GM18519 (cell line): ENCODE measurements at regions not wholly inside any gene's neighbourhood (a gene's known extent, or its start where the extent isn't known, plus 50 kb on each side); places are given as distances from the start of the nearest gene placed in this dataset.
"Not testable (repeated sequence)": the region's sequence is repeated elsewhere in the genome, so short reads cannot be mapped to it uniquely, and the experiment has no call there.

ENCODE experiments used
- ATAC-seq: cut with Tn5 transposase; IDR thresholded peaks from one replicate; pipeline ENCODE4 v1.9.1; 2021; ENCODE audit warnings: mild to moderate bottlenecking, moderate library complexity; ENCODE audit not compliant: unreplicated experiment, low FRiP score

DNA sequence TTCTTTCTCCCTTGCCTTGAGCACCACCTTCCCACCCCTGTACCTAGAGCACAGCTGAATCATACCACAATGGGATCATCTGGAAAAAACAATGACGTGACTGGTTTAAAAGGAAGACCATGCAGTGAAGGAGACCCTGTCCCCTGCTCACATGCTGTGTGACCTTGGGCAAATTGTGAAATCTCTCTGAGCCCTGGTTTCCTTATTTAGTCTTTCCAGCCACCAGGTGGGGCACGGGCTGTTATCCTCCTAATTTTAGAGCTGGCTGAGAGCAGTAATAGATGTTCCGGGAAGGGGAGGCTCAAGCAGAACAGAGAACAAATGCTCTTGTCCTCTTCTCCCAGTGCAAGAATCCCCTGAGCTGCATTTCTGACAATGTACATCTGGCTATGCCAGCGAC lies 198.3 kb downstream of the RPS24 start:
- no peak for ATAC-seq

DNA sequence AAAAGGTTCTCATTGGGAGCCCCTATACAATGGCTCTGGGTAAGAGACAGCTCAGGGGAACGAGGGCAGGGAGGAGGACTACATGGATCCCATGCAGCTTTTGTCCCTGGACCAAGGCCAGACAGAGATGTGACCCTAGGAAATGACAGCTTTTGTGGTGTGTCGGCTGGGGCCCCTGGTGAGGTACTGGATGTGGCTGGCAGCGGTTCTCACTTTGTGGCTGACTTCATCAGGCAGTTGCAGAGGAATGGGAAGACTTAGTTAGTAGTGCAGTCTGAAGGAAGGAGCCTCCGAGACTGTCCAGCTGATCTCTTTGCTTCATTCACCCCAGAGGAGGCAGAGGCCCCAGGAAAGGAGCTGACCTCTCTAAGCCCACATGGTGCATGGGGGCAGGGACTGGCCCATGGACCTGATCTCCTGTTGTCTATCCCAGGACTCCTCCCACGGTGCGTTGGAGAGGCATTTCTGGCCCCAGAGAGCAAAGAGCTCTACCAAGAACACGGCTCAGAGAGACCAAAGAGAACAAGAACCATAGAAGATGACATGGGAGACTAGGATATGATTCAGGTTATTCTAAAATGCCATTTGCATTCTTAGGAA lies 202.9 kb downstream of the RPS24 start:
- no peak for ATAC-seq

DNA sequence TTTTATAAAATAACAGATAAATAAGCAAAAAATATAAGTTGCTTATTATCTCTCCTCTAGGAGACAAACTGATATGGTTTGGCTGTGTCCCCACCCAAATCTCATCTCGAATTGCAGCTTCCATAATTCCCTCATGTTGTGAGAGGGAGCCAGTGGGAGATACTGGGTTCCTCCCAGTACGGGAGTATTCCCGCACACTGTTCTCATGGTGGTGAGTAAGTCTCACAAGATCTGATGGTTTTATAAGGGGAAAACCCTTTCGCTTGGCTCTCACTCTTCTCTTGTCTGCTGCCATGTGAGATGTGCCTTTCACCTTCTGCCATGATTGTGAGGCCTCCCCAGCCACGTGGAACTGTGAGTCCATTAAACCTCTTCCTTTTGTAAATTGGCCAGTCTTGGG lies 204.3 kb downstream of the RPS24 start:
- ATAC-seq, result not testable (repeated sequence)

DNA sequence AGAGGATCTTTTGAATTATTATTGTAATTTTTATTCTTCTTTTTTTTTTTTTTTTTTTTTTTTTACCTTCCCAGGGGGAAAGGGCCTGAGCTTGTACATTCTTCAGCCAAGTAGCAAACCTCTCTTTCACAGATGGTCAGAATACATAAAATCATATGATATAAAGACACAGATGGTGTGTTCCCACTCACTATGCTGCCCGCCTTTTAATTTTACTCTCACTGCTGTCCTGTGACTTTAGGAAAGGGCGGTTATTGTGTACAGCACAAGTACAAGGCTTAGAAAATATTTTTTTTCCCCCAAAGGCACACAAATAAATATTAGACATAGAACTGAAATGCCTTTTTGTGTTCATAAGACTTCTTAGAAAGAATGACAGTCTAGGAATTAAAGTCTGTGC lies 213.6 kb downstream of the RPS24 start:
- ATAC-seq, result no peak

DNA sequence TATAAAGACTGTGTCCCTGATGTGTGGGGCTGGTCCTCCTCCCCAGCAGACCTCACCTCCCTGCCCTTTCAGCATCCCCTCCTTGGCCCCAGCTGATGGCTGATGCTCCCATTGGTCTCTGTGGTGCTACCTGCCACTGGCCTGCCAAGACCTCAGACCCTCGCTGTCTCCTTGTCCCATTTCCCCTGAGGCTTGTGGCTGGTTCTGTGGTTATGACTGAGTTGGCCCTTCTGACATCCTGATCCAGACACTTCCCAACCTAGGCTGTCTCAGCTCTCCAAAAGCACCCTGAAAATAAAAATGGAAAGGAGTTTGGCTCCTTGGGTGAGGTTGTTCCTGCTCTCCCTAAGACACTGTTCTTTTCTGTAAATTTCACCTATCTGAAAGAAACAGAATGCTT lies 214.2 kb downstream of the RPS24 start:
- no peak for ATAC-seq

DNA sequence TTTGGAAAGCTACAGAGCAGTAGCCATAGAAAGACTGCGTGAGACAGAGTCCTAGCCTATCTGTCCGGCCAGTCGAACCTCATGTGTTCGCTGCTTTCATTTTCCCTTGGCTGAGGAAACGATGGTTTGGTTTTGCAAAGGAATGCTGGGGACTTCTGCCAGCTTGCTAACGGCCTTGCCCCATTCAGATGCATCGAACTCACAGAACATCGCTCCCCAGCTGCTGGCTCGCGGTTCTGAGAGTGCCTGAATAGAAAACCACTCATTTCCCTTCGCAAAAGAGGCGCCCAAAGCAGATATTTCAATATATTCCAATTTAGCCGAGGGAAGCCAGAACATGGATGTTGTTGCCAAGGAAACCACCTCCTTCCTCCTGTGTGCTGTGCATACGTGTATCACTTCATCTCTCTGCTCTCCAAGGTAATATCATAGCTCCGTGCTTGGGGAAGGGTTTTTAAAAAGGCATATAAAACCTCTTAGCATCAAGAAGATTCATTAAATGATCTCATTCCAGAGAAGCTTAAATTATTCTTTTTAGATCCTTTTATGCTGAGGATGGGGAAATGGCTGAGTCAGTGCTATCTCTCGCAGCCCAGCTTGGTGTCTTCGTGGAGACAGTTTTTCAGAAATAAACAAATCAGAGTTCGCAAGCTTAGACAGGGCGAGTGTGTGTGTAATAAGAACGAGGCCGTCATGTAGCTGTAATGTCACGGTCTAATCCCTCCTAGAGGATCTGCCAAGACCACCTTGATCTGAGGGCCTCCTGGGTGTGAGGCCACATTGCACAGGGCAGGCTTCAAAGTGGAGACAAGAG lies 215.2 kb downstream of the RPS24 start:
- ATAC-seq, result no peak

DNA sequence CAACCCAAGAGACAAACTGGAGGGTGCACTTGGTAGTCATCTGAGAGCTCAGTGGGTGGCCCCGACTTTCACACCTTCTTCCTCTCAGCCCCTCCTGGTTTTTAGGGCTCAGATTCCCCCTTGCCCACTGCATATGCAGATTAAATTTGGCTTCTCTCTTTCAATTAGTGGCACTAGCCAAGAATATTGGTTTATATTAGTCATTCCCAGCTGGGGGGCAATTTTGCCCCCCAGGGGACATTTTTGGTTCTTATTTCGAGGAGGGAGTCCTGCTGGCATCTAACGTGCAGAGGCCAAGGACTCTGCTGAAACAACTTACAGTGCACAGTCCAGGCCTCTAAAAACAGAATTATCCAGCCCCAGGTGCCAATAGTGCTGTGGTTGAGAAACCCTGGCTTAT lies 216.0 kb downstream of the RPS24 start:
- ATAC-seq, result no peak

DNA sequence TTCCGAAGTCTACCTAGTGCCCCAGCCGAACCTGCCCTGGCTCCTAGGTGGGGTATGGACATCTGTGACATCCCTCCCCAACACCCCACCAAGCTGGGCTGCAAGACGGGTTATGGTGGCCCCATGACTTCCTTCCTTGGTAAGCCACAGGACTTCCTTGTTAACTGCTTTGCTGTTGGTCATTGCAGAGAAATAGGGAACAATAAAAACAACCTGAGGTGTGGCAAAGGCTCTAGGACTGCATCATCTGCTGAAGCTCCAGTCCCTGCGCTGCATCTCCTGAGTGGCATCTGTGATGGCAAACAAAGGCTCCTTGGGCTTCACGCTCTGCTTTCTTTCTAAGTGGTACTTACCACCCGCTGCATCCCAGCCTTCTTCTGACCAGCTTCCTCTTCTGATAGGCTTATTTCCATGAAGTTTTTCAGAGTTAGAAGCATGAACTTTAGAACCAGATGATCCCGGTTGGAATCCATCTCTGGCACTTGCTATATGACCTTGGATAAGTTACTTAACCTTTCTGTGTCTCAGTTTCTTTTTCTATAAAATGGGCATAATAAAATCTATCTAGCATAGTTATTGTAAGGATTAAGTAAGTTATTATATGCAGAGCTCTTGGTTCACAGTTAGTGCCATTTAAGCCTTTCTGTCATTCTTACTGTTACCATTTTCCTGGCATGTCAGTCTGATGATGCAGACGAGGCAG lies 216.8 kb downstream of the RPS24 start:
- no peak for ATAC-seq

DNA sequence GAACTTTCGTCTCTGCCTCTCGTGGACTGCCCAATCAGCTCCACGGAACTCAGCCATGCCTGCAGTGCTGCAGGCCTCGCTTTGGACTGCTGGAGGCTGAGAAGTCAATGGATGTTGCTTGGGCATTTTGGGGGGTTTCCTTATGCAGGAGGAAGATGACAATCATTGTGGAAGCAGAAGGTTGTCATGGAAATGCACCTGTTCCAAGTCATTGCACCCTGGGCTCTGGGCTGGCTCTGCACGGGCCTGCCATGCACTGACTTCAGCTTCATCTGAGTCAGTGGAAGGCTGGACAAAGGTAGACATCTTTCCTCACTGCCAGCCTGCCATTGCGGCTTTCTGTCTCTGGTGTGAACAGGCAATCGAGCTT lies 217.3 kb downstream of the RPS24 start:
- ATAC-seq, result no peak

DNA sequence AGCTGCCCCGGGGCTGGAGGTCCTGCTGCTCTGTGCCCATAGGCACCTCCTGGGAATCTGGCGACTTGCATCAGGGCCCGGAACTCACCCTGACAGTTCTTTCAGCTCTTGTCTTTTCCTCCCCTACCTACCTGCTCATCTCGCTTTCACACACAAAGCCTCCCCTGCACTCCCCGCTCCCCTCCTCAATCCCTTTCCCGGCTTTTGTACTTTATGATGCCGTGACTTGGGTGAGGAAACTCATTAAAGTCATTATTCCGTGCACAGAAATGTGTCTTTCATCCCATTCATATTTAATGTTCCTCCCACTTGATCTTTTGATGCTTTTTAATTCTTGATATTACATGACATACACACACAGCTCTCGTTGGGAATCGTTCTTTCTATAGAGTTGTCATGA lies 218.6 kb downstream of the RPS24 start:
- no peak for ATAC-seq

DNA sequence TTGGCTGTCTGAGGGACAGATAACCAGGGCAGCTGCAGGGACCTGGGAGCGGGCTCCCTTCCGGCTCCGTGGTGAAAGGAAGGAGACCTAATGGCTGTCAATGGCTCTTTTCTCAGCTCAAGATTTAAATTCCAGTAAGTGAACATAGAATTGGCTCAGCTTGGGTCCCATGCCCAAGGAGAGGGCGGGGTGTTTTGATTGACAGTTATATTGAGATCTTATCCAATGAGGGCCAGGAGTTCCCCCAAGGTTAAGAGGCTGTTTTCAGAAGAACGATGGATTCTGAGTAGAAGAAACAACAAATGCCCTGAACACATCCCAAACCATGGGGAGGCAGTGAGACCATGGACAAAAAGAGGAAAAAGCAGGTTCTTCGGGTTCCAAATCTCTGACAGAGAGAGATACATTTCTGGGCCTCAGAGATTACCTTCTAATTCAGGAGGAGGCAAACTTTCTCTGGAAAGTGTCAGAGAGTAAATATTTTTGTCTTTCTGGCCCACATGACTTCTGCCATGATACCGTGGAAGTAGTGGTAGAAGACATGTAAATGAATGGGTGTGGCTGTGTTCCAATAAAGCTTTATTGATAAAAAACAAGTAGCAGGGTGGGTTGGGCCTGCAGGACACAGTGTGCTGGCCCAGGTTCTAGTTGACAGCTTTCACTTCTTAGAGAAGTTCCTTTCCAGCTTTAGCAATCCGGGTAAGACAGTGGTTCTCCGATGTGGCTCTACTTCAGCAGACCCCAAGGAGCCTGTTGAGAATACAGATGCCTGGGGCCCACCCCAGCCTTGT lies 219.6 kb downstream of the RPS24 start:
- no peak for ATAC-seq

DNA sequence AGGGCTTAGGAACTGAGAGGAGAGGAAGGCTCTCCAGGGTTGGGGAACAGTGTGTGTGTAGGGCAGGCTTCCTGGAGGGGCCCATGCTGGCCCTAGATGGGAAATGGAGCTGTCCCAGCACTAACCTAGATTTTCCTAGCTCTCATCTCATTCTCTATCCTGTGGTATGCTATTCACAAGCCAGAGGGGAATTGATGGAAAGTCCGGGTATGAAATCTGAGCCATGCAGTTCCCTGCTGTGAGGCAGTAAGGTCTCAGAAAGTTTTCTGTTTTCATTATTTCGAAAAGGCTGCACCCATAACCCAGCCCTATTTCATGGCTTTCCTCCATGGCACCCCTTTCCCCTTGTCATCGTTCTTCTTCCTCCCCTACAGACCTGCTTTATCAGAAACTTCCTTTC lies 220.3 kb downstream of the RPS24 start:
- ATAC-seq, result no peak

DNA sequence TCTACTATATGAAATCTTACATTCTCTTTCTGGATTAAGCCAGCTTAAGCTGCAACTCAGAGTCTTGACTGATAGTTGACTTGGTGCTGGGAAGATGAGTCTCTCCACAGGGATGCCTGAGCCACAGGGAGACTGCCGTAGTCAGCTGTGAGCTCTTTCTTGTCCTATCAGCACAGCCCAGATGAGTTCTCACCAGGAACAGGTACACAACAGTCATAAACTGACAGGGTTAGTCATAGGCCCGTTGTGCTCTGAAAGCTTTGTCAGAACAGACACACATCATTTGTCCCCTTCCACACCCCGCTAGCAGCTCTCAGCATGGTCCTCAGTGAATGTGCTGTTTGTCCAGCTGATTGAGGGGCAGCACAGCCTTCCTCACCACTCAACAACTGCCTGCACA lies 221.6 kb downstream of the RPS24 start:
- no peak for ATAC-seq

DNA sequence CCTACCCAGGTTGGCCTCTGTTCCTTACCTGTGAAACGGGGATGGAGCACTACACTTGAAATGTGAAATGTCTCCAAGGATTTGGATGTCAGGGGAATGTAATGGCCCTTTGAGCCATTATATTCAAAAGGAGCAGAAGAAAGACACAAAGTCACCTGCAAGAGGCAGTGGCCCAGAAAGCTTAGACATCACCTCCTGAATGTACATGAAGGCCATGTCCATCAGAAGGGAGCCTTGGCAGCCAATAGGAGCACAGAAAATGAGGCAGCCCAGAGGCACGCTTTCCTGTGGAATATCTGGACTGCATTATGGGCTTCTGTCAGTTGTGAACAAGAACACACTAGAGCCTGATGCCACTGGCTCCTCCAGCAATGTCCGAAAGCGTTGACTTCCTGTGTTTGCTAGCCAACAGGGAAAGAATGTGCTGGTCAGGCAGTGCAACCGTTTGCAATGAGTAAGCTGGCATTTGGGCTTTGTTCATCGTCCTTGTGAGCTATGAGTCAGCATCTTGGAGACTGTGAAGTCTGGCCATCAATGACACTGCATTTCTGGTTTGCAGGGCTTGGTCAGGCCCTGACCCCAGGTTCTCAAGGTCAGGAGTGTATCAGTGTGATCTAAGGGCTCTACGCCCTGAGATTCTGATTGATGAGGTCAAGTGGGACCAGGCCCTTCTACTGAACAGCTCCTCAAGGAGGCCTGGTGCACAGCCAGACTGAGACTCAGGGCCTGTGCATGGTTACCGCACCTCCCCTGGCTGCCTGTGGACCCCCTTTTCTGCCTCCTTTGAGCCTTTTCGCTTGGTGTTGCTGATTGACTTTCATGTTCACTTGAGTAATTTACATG lies 222.4 kb downstream of the RPS24 start:
- ATAC-seq, result no peak

DNA sequence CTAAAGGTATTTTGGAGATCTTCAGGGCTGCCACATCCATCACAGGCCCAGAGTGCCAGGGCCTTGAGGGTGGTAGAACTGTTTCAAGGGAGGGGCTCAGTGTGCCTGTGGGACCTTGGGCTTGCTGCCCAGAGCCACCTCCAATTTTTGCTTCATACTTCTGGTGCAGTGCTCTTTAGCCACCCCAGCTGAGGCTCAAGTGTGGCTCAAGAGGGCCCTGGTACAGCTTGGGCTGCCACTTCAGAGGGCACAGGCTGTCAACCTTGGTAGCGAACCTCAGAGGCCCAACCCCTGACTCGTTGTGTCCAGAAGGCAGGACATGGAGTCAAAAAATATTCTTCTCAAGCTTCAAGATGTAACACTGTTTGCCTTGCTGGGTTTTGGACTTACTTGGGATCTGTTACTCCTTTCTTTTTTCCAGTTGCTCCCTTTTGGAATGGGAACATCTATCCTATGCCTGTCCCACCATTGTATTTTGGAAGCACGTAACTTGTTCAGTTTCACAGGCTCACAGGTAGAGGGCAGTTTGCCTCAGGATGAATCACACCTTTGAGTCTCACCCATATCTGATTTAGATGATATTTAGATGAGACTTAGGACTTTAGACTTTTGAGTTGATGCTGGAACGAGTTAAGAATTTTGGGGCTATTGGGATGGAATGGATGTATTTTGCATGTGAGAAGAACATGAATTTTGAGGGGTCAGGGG lies 224.8 kb downstream of the RPS24 start:
- no peak for ATAC-seq

DNA sequence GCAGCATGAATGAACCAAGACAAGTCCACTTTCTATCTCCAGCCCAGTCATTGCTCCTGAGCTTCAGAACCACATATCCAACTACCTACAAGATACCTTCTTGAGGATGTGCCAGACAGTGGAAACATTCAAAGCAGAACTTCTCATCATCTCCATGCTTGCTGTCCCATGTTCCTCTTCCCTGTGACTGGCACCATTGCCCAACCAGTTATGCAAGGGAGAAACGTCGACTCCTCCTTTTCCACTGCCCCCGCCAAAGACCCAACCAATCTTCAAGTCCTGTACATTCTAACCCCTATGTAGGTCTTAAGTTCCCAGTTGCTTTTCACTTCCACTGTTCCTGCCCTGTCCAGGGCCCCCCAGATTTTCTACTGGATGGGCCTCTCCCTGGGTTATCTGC lies 225.7 kb downstream of the RPS24 start:
- ATAC-seq, result no peak

DNA sequence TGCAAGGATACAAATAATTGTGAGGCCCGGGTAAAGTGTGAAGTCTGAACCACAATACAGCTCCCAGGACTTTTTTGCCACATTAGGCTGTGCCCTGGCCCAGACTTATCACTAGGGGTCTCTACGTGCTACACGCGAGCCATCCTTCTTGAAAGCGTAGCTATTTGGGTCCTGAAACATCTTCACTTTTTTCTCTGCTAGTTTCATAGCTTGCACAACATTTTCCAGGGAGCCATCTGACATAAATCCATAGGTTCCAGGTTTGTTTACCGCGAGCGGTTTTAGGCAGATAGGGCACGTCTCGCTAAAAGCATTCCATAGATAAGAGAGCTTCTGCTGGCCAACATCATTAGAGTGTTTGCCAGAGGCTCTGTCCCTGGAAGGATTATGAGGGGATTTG lies 226.5 kb downstream of the RPS24 start:
- no peak for ATAC-seq

DNA sequence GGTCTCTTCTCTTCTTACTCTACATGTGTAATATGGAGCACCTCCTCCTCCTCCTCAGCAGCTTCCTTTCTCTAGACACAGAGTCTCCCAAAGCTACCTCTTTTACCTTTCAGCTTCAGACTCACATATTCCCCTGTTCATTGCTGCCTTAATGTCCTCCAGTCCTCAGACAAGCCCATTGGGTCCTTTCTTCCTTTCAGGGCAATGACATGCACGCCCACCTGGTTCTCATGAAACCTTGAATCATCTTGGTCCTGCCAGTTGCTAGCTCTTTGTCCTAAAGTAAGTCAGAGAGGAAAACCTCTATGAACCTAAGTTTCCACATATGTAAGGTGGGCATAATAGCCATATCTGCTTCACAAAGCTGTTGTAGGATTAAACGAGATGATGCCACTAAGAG lies 227.0 kb downstream of the RPS24 start:
- ATAC-seq, result no peak

DNA sequence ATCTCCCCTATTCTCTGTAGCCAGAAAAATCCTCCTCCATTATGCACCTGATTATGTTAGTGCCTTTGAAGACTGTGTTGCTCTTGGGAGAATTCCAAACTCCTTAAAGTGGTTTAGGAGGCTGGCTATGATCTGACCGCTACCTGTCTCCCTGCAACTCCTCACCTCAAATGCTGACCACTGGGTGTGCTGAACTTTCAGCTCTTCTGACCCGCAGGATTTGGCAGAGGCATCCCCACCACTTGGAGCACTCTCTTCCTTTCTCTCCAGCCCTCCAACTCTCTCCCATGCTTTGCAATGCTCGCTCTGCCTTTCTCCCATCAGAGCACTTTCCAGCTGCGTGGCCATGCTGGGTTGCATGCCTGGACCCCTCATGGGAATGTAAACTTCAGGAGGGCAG lies 227.6 kb downstream of the RPS24 start:
- ATAC-seq, result no peak

DNA sequence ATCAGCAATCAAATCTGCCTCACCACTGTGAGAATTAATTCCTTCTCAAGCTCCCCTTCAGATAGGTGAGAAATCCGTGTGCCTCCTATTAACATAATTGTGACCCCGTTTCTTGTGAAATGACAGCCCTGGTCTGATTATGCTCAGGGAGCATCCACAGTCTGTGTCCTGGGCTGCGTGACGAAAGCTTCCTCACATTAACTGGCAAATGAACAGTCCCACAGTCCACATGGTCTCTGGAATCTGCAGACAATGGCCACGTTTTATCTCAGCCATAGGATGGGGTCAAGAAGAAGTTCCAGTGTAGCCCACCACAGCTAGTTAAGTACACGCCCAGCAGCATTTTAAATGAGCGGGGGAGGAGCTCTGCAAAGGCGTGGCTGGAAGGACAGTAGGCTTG lies 229.2 kb downstream of the RPS24 start:
- no peak for ATAC-seq
